WTC11 (cell line): ENCODE measurements at regions not wholly inside any gene's neighbourhood (a gene's known extent, or its start where the extent isn't known, plus 50 kb on each side); places are given as distances from the start of the nearest gene placed in this dataset.

Experiments
- ATAC-seq: fragments of 200-7000 bp; cut with Tn5 transposase; 2 replicates; pipeline ENCODE4 v1.10.0; 2021; ENCODE audit warnings: mild to moderate bottlenecking, moderate library complexity
- CTCF ChIA-PET: fragments of 300-600 bp; sonication (Branson Sonifier 250); formaldehyde crosslinking; loops from one replicate; lab custom pipeline; 2021; ENCODE audit warnings: antibody characterized with exemption; lab: Charles Lee
- POLR2A ChIA-PET: fragments of 350-600 bp; sonication (Branson Sonifier 250); formaldehyde crosslinking; loops from one replicate; lab custom pipeline; 2021; ENCODE audit warnings: antibody characterized with exemption; lab: Charles Lee
- DNase-seq: peaks from one replicate; pipeline ENCODE4 v3.0.0; 2021; ENCODE audit warnings: low spot score
- H3K27ac Mint-ChIP-seq: 2 replicates; pipeline ENCODE4 v1.8.0; 2021; ENCODE audit warnings: mixed read lengths
- H3K27me3 Mint-ChIP-seq: 2 replicates; pipeline ENCODE4 v1.8.0; 2021; ENCODE audit warnings: low read depth, mild to moderate bottlenecking, moderate library complexity, mixed read lengths
- H3K36me3 Mint-ChIP-seq: 2 replicates; pipeline ENCODE4 v1.8.0; 2021; ENCODE audit warnings: mixed read lengths
- H3K4me1 Mint-ChIP-seq: 2 replicates; pipeline ENCODE4 v1.8.0; 2022; ENCODE audit warnings: mixed read lengths
- H3K4me3 Mint-ChIP-seq: 2 replicates; pipeline ENCODE4 v1.8.0; 2021; ENCODE audit warnings: mild to moderate bottlenecking, moderate library complexity, mixed read lengths
- H3K9me3 Mint-ChIP-seq: 2 replicates; pipeline ENCODE4 v1.8.0; 2021; ENCODE audit warnings: mixed read lengths
- AFF4 ChIP-seq: sonication (generic); formaldehyde crosslinking; IDR thresholded peaks from 2 replicates; pipeline ENCODE4 v1.8.1; 2023; ENCODE audit warnings: mild to moderate bottlenecking, missing genetic modification reagents, borderline replicate concordance
- CBFB ChIP-seq: sonication (generic); formaldehyde crosslinking; IDR thresholded peaks from 2 replicates; pipeline ENCODE4 v1.8.1; 2022; ENCODE audit warnings: mild to moderate bottlenecking, low read depth, missing genetic modification reagents
- CTCF ChIP-seq: fragments of 200-600 bp; IDR thresholded peaks from 2 replicates; pipeline ENCODE4 v1.8.0; 2022; ENCODE audit warnings: antibody characterized with exemption
- GABPB1 ChIP-seq: sonication (generic); formaldehyde crosslinking; IDR thresholded peaks from 2 replicates; pipeline ENCODE4 v1.8.1; 2023; ENCODE audit warnings: mild to moderate bottlenecking, missing genetic modification reagents
- GRHL2 ChIP-seq: fragments of 250-450 bp; sonication (Bioruptor Pico); IDR thresholded peaks from 2 replicates; pipeline ENCODE4 v1.8.0; 2022; ENCODE audit warnings: mild to moderate bottlenecking, moderate library complexity; ENCODE audit not compliant: insufficient replicate concordance, severe bottlenecking
- JUN ChIP-seq: sonication (generic); formaldehyde crosslinking; IDR thresholded peaks from 2 replicates; pipeline ENCODE4 v1.8.0; 2023; ENCODE audit warnings: mild to moderate bottlenecking, missing genetic modification reagents
- NFE2L1 ChIP-seq: sonication (generic); formaldehyde crosslinking; IDR thresholded peaks from 2 replicates; pipeline ENCODE4 v1.8.1; 2023; ENCODE audit warnings: missing genetic modification reagents
- SMAD4 ChIP-seq: sonication (generic); formaldehyde crosslinking; IDR thresholded peaks from 2 replicates; pipeline ENCODE4 v1.8.0; 2022; ENCODE audit warnings: mild to moderate bottlenecking, missing genetic modification reagents
- SP1 ChIP-seq: sonication (generic); formaldehyde crosslinking; conservative IDR thresholded peaks from 2 replicates; pipeline ENCODE4 v1.8.1; 2022; ENCODE audit warnings: missing genetic modification reagents
- STAT6 ChIP-seq: sonication (generic); formaldehyde crosslinking; conservative IDR thresholded peaks from 2 replicates; pipeline ENCODE4 v1.8.1; 2023; ENCODE audit warnings: mild to moderate bottlenecking, low read depth, missing genetic modification reagents, moderate library complexity
- ZNF121 ChIP-seq: sonication (generic); formaldehyde crosslinking; IDR thresholded peaks from 2 replicates; pipeline ENCODE4 v1.8.0; 2023; ENCODE audit warnings: missing genetic modification reagents
- ZNF138 ChIP-seq: sonication (generic); formaldehyde crosslinking; conservative IDR thresholded peaks from 2 replicates; pipeline ENCODE4 v1.8.1; 2022; ENCODE audit warnings: mild to moderate bottlenecking, moderate library complexity, missing genetic modification reagents
- ZNF232 ChIP-seq: sonication (generic); formaldehyde crosslinking; IDR thresholded peaks from 2 replicates; pipeline ENCODE4 v1.8.0; 2022; ENCODE audit warnings: mild to moderate bottlenecking, missing genetic modification reagents
- ZNF671 ChIP-seq: fragments of 250-450 bp; sonication (Bioruptor Pico); IDR thresholded peaks from 2 replicates; pipeline ENCODE4 v1.8.0; 2021; ENCODE audit warnings: mild to moderate bottlenecking
- TF ChIP-seq, protein P1 (sequence below): sonication (generic); formaldehyde crosslinking; IDR thresholded peaks from 2 replicates; pipeline ENCODE4 v1.8.1; 2023; ENCODE audit warnings: mild to moderate bottlenecking, moderate library complexity, missing genetic modification reagents
- TF ChIP-seq, protein P2 (sequence below): sonication (generic); formaldehyde crosslinking; IDR thresholded peaks from 2 replicates; pipeline ENCODE4 v1.8.0; 2022; ENCODE audit warnings: mild to moderate bottlenecking, missing genetic modification reagents
- TF ChIP-seq, protein P3 (sequence below): sonication (generic); formaldehyde crosslinking; IDR thresholded peaks from 2 replicates; pipeline ENCODE4 v1.8.0; 2022; ENCODE audit warnings: mild to moderate bottlenecking, missing genetic modification reagents
- TF ChIP-seq, protein P4 (sequence below): sonication (generic); formaldehyde crosslinking; conservative IDR thresholded peaks from 2 replicates; pipeline ENCODE4 v1.8.1; 2022; ENCODE audit warnings: mild to moderate bottlenecking, missing genetic modification reagents

- TF ChIP-seq STAT6 (CRISPR knock-in tag) (no peak), JUN (CRISPR knock-in tag) (no peak), CTCF (no peak)
These were observed 1869.7 kb downstream of the STIM2 start (continued) for GRCh38 chr4:28730304-28730703.

- ATAC-seq = no peak
- CTCF ChIA-PET = no interaction called here
- Mint-ChIP-seq H3K36me3 (no peaks in the 10 kb centered on the region), H3K4me3 (no peak overlapping the region), H3K27me3 (no peaks in the 10 kb centered on the region), H3K4me1 (peaks cover 2% of the 10 kb centered on the region), H3K27ac (no peak overlapping the region), H3K9me3 (0 out of 2 replicates have a peak, but pooled peaks cover under 1% of the 10 kb centered on the region)
- POLR2A ChIA-PET = no interaction called here
- DNase-seq = no peak
- TF ChIP-seq STAT6 (CRISPR knock-in tag) (no peak), NFE2L1 (CRISPR knock-in tag) (no peak), GRHL2 (CRISPR knock-in tag) (no peak), CBFB (CRISPR knock-in tag) (no peak), ZNF232 (CRISPR knock-in tag) (no peak), SP1 (no peak), ZNF138 (CRISPR knock-in tag) (no peak), ZNF121 (CRISPR knock-in tag) (no peak), AFF4 (CRISPR knock-in tag) (no peak), ZNF671 (CRISPR knock-in tag) (no peak), SMAD4 (CRISPR knock-in tag) (no peak), GABPB1 (CRISPR knock-in tag) (no peak)
- TF ChIP-seq, protein P1, sequence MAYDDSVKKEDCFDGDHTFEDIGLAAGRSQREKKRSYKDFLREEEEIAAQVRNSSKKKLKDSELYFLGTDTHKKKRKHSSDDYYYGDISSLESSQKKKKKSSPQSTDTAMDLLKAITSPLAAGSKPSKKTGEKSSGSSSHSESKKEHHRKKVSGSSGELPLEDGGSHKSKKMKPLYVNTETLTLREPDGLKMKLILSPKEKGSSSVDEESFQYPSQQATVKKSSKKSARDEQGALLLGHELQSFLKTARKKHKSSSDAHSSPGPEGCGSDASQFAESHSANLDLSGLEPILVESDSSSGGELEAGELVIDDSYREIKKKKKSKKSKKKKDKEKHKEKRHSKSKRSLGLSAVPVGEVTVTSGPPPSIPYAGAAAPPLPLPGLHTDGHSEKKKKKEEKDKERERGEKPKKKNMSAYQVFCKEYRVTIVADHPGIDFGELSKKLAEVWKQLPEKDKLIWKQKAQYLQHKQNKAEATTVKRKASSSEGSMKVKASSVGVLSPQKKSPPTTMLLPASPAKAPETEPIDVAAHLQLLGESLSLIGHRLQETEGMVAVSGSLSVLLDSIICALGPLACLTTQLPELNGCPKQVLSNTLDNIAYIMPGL = no peak
- TF ChIP-seq, protein P2, sequence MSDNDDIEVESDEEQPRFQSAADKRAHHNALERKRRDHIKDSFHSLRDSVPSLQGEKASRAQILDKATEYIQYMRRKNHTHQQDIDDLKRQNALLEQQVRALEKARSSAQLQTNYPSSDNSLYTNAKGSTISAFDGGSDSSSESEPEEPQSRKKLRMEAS (CRISPR knock-in tag) = no peak
- TF ChIP-seq, protein P3, sequence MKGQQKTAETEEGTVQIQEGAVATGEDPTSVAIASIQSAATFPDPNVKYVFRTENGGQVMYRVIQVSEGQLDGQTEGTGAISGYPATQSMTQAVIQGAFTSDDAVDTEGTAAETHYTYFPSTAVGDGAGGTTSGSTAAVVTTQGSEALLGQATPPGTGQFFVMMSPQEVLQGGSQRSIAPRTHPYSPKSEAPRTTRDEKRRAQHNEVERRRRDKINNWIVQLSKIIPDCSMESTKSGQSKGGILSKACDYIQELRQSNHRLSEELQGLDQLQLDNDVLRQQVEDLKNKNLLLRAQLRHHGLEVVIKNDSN (CRISPR knock-in tag) = no peak
- TF ChIP-seq, protein P4, sequence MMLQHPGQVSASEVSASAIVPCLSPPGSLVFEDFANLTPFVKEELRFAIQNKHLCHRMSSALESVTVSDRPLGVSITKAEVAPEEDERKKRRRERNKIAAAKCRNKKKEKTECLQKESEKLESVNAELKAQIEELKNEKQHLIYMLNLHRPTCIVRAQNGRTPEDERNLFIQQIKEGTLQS (CRISPR knock-in tag) = no peak
These were observed 1883.4 kb downstream of the STIM2 start for GRCh38 chr4:28744066-28744465.
